Ovary (tissue), 3 donors: ENCODE measurements at regions not wholly inside any gene's neighbourhood (a gene's known extent, or its start where the extent isn't known, plus 50 kb on each side); places are given as distances from the start of the nearest gene placed in this dataset.

Experiments
- EP300 ChIP-seq: sonication (generic); formaldehyde crosslinking; IDR thresholded peaks from one replicate; pipeline ENCODE4 v1.6.1; 2017; ENCODE audit warnings: antibody characterized with exemption
- TF ChIP-seq, protein P1 (sequence below), 3 donors: fragments of 450-650 bp in 2 of 3; fragments of 200-600 bp in 1 of 3; IDR thresholded peaks; one replicate each; pipeline versions ENCODE4 v1.5.1 to v1.8.0; 2016 to 2022; ENCODE audit warnings: antibody characterized with exemption in 3 of 3, mild to moderate bottlenecking in 1 of 3
- donor health status: DM: no; HTN: no; CAD: no.

DNA sequence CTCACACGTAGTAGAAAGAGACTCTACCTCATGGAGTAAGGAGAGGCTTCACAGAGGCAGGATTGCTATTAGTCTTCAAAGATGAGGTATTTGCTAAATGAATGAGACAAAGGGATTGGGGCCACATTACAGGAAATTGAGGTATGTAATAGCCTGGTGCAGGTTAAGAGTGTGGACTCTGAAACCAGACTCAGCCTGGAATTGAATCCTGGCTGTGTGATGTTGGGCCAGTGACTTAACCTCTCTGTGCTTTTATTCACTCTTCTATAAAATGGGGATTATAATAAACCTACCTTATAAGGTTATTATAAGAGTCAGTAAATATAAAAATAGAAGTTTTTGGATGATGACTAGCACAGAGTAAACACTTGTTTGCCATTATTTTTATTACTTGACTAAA, 64.7 kb upstream of the ATRNL1 start:
- TF ChIP-seq EP300, result no peak
- TF ChIP-seq, protein P1, sequence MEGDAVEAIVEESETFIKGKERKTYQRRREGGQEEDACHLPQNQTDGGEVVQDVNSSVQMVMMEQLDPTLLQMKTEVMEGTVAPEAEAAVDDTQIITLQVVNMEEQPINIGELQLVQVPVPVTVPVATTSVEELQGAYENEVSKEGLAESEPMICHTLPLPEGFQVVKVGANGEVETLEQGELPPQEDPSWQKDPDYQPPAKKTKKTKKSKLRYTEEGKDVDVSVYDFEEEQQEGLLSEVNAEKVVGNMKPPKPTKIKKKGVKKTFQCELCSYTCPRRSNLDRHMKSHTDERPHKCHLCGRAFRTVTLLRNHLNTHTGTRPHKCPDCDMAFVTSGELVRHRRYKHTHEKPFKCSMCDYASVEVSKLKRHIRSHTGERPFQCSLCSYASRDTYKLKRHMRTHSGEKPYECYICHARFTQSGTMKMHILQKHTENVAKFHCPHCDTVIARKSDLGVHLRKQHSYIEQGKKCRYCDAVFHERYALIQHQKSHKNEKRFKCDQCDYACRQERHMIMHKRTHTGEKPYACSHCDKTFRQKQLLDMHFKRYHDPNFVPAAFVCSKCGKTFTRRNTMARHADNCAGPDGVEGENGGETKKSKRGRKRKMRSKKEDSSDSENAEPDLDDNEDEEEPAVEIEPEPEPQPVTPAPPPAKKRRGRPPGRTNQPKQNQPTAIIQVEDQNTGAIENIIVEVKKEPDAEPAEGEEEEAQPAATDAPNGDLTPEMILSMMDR (IDR thresholded peaks at IDR 0.05), result no peak
